SK-N-SH treated with all-trans-retinoic acid at 6 μM for 48 hours (cell line): ENCODE measurements at regions not wholly inside any gene's neighbourhood (a gene's known extent, or its start where the extent isn't known, plus 50 kb on each side); places are given as distances from the start of the nearest gene placed in this dataset.

Experiments
- ARNTL ChIP-seq: fragments of 450-650 bp; formaldehyde crosslinking; IDR thresholded peaks from 2 replicates; pipeline ENCODE4 v1.5.0; 2020; ENCODE audit warnings: low read depth, mild to moderate bottlenecking, moderate library complexity, borderline replicate concordance
- BACH2 ChIP-seq: fragments of 250-450 bp; sonication (Bioruptor Pico); IDR thresholded peaks from 2 replicates; pipeline ENCODE4 v1.9.0; 2021; ENCODE audit warnings: mild to moderate bottlenecking, borderline replicate concordance
- CSDC2 ChIP-seq: fragments of 250-450 bp; sonication (Bioruptor Pico); IDR thresholded peaks from 2 replicates; pipeline ENCODE4 v1.5.0; 2020; ENCODE audit warnings: mild to moderate bottlenecking, moderate library complexity
- CSRNP3 ChIP-seq: fragments of 250-450 bp; sonication (Bioruptor Pico); IDR thresholded peaks from 2 replicates; pipeline ENCODE4 v1.5.1; 2021; ENCODE audit warnings: mild to moderate bottlenecking, moderate library complexity
- ESRRG ChIP-seq: fragments of 250-450 bp; sonication (Bioruptor Pico); IDR thresholded peaks from 2 replicates; pipeline ENCODE4 v1.6.1; 2021; ENCODE audit warnings: mild to moderate bottlenecking
- ISL1 ChIP-seq: fragments of 250-450 bp; sonication (Bioruptor Pico); IDR thresholded peaks from 2 replicates; pipeline ENCODE4 v2.1.2; 2022; ENCODE audit warnings: mild to moderate bottlenecking, moderate library complexity
- TCF4 ChIP-seq: fragments of 250-450 bp; sonication (Bioruptor Pico); IDR thresholded peaks from 2 replicates; pipeline ENCODE4 v1.8.0; 2021; ENCODE audit warnings: mild to moderate bottlenecking, moderate library complexity, borderline replicate concordance
- TSHZ2 ChIP-seq: fragments of 250-450 bp; sonication (Bioruptor Pico); IDR thresholded peaks from 2 replicates; pipeline ENCODE4 v1.5.0; 2020; ENCODE audit warnings: mild to moderate bottlenecking, moderate library complexity
- ZFP30 ChIP-seq: fragments of 450-650 bp; formaldehyde crosslinking; IDR thresholded peaks from 2 replicates; pipeline ENCODE4 v1.5.0; 2022; ENCODE audit warnings: mild to moderate bottlenecking, moderate library complexity

DNA sequence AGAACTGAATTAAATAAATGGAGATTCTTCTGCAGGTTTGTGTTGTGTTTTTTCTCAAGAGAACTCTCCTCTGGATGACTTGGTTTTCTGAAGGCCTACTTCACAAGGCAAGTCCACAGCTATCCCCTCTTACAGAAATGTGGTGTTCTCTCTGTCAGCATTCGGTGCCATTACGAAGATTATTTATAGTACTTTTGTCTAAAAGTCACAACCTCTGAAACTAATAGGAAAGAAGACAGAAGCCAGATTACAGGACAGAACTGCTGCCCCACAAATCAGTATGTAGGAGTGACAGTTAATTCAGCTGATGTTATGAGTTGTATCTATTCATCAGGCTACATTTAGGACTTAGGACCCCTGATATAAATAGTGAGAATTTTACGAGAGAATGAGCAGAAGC, 413.5 kb downstream of the TMX3 start:
- TF ChIP-seq BACH2 (CRISPR knock-in tag) (no peak), CSRNP3 (CRISPR knock-in tag) (no peak), TCF4 (CRISPR knock-in tag) (no peak), ISL1 (CRISPR knock-in tag) (no peak), TSHZ2 (CRISPR knock-in tag) (no peak), CSDC2 (no peak), ARNTL (CRISPR knock-in tag) (no peak), ESRRG (CRISPR knock-in tag) (no peak), ZFP30 (no peak)
